Mammary epithelial cell (primary cell): ENCODE measurements at regions not wholly inside any gene's neighbourhood (a gene's known extent, or its start where the extent isn't known, plus 50 kb on each side); places are given as distances from the start of the nearest gene placed in this dataset.

Experiments used
- CTCF ChIP-seq, 2 donors: IDR thresholded peaks in 1 of 2; conservative IDR thresholded peaks in 1 of 2; 2 replicates each; pipeline ENCODE4 v1.5.1; 2011 to 2012; ENCODE audit warnings: inconsistent platforms in 2 of 2, low read length in 2 of 2, mild to moderate bottlenecking in 2 of 2, control low read depth in 1 of 2, low read depth in 1 of 2; ENCODE audit not compliant: insufficient read depth in 1 of 2; ENCODE audit errors: extremely low read depth in 1 of 2
- EZH2 ChIP-seq: IDR thresholded peaks from 2 replicates; pipeline ENCODE4 v1.6.1; 2012; ENCODE audit warnings: low read length, inconsistent platforms, borderline replicate concordance

GRCh38 chr2:9093324-9093723 is 89.8 kb upstream of the MBOAT2 start:
- no peak for TF ChIP-seq CTCF (conservative IDR thresholded peaks at IDR 0.05 in 1 of 2, IDR thresholded peaks at IDR 0.05 in 1 of 2; ENCODE audit: extremely low read depth in 1 of 2, insufficient read depth in 1 of 2, low read depth in 1 of 2, low read length in 2 of 2)
- no peak for TF ChIP-seq EZH2
